Natural killer cell (primary cell): ENCODE measurements at regions not wholly inside any gene's neighbourhood (a gene's known extent, or its start where the extent isn't known, plus 50 kb on each side); places are given as distances from the start of the nearest gene placed in this dataset.

ENCODE experiments used
- ATAC-seq, 3 donors: fragments of 150-1000 bp in 2 of 3; fragments of 200-7000 bp in 1 of 3; cut with Tn5 transposase; 1 replicate in 1 of 3; 2 replicates in 2 of 3; pipeline ENCODE4 v1.10.0; 2021; ENCODE audit warnings: mild to moderate bottlenecking in 2 of 3, moderate library complexity in 2 of 3
- DNase-seq, 2 donors: peaks; one replicate each; pipeline versions ENCODE4 v3.0.0 to v3.0.0-alpha.2; 2013 to 2021; ENCODE audit warnings: mixed read lengths in 1 of 2
- H3K27ac ChIP-seq: one replicate; pipeline ENCODE4 v1.5.1; 2013; ENCODE audit warnings: mild to moderate bottlenecking, low read length
- H3K27me3 ChIP-seq: one replicate; pipeline ENCODE4 v1.6.1; 2013; ENCODE audit warnings: low read length; ENCODE audit not compliant: control insufficient read depth, insufficient read depth
- H3K36me3 ChIP-seq: one replicate; pipeline ENCODE4 v1.6.1; 2013; ENCODE audit warnings: low read length; ENCODE audit not compliant: control insufficient read depth, insufficient read depth
- H3K4me1 ChIP-seq: one replicate; pipeline ENCODE4 v1.6.1; 2013; ENCODE audit warnings: low read length; ENCODE audit not compliant: control insufficient read depth, insufficient read depth
- H3K4me3 ChIP-seq: one replicate; pipeline ENCODE4 v1.5.1; 2013; ENCODE audit warnings: low read length
- H3K9me3 ChIP-seq: one replicate; pipeline ENCODE4 v1.6.1; 2013; ENCODE audit warnings: low read length; ENCODE audit not compliant: control insufficient read depth, insufficient read depth
- H3K27ac Mint-ChIP-seq, 2 donors: one replicate each; pipeline ENCODE4 v1.8.0; 2022; ENCODE audit warnings: mild to moderate bottlenecking in 2 of 2, mixed read lengths in 2 of 2, moderate library complexity in 1 of 2
- H3K27me3 Mint-ChIP-seq, 2 donors: one replicate each; pipeline ENCODE4 v1.8.0; 2022; ENCODE audit warnings: low read depth in 2 of 2, mixed read lengths in 2 of 2
- H3K36me3 Mint-ChIP-seq: one replicate; pipeline ENCODE4 v1.8.0; 2022; ENCODE audit warnings: mixed read lengths
- H3K4me1 Mint-ChIP-seq, 2 donors: one replicate each; pipeline ENCODE4 v1.8.0; 2022; ENCODE audit warnings: mixed read lengths in 2 of 2
- H3K4me3 Mint-ChIP-seq: one replicate; pipeline ENCODE4 v1.8.0; 2022; ENCODE audit warnings: mild to moderate bottlenecking, moderate library complexity, mixed read lengths
- H3K9me3 Mint-ChIP-seq, 2 donors: one replicate each; pipeline ENCODE4 v1.8.0; 2022; ENCODE audit warnings: mixed read lengths in 2 of 2
- CTCF ChIP-seq: fragments of 200-600 bp; IDR thresholded peaks from one replicate; pipeline ENCODE4 v1.8.0; 2022; ENCODE audit warnings: antibody characterized with exemption
- WGBS: methylation state at CpG from one replicate; pipeline ENCODE4 v1.1.7; 2013; ENCODE audit warnings: missing lambda C conversion rate; ENCODE audit not compliant: insufficient coverage; 5-methylcytosine and 5-hydroxymethylcytosine counted together
- intact Hi-C: fragments of 100-400 bp; cut with micrococcal nuclease; formaldehyde crosslinking; loops from one replicate; pipeline ENCODE4 v1.14.2; 2022

- Mint-ChIP-seq H3K36me3 (no peaks in the 10 kb centered on the region), H3K9me3 (no peaks in the 10 kb centered on the region), H3K27ac (peak overlapping the region in 1 of 2 donors; percentile 17), H3K4me3 (no peak overlapping the region), H3K4me1 (peaks cover 0 to 21% of the 10 kb centered on the region in 2 donors), H3K27me3 (no peaks in the 10 kb centered on the region)
- Histone ChIP-seq H3K4me3 (no peak overlapping the region), H3K4me1 (peaks cover 38% of the 10 kb centered on the region), H3K27me3 (no peaks in the 10 kb centered on the region), H3K9me3 (no peaks in the 10 kb centered on the region), H3K36me3 (no peaks in the 10 kb centered on the region), H3K27ac (peak overlapping the region; percentile 60)
- 35% methylated on average over 7 of the region's 7 CpGs for WGBS
- peak; percentile 34 to 60 (median 45) for ATAC-seq
- DNase-seq, result peak in 1 of 2 donors; percentile 33
- intact Hi-C loops, result no loop called here
- TF ChIP-seq CTCF, result no peak
Observed at GRCh38 chr14:65302571-65303189, 109.8 kb upstream of the FUT8 start.

DNA sequence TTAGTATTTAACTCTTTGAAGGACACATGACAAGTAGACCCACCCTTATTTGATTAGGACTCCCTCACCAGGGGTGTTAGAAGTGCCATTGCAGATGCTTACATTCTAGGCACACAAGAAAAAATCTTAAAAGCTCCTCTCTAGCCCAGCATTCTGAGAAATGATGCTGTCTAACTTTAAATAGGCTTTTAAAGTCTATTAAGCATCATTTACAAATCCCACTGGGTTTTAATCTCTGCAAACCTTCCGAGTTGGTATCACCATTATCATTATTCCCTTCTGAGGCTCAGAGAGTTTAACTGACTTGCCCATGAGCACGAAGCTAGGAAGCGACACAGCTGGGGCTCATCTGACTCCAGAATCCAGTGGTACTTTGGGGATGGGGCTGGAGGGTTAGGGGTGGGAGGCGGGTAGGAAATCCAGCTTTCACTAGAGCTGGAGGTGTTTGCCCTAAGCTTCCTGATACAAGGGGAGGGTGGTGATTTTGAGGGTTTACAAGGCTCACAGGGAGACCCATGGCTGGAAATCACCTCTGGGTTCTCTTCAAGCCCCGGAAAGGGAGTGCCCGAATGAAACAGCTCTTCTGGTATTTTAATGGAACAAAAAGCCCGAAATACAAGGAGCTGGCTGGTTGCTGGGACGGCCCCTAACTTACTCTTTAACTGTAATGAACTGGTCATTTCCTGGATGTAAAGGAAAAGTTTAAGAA is 109.2 kb upstream of the FUT8 start:
- TF ChIP-seq CTCF, result no peak
- ATAC-seq, result peak in 1 of 3 donors; percentile 9
- peak in 1 of 2 donors; percentile 45 for DNase-seq

GRCh38 chr14:65303899-65304222 is 108.7 kb upstream of the FUT8 start:
- Mint-ChIP-seq H3K36me3 (no peaks in the 10 kb centered on the region), H3K4me3 (no peak overlapping the region), H3K9me3 (no peaks in the 10 kb centered on the region), H3K27me3 (no peaks in the 10 kb centered on the region), H3K27ac (no peak overlapping the region), H3K4me1 (peaks cover 0 to 21% of the 10 kb centered on the region in 2 donors)
- Histone ChIP-seq H3K9me3 (no peaks in the 10 kb centered on the region), H3K27me3 (no peaks in the 10 kb centered on the region), H3K4me3 (no peak overlapping the region), H3K27ac (peak overlapping the region; percentile 43), H3K36me3 (no peaks in the 10 kb centered on the region), H3K4me1 (peaks cover 38% of the 10 kb centered on the region)
- DNase-seq (no peak), ATAC-seq (no peak)
- TF ChIP-seq CTCF, result no peak
- intact Hi-C loops, result no loop called here
- 82% methylated on average over 3 of the region's 6 CpGs for whole genome bisulfite sequencing

More for the DNA sequence above, 109.2 kb upstream of the FUT8 start:
- Histone ChIP-seq H3K4me1 (peaks cover 38% of the 10 kb centered on the region), H3K9me3 (no peaks in the 10 kb centered on the region), H3K36me3 (no peaks in the 10 kb centered on the region), H3K4me3 (no peak overlapping the region), H3K27me3 (no peaks in the 10 kb centered on the region), H3K27ac (peak overlapping the region; percentile 43)
- Mint-ChIP-seq H3K27me3 (no peaks in the 10 kb centered on the region), H3K36me3 (no peaks in the 10 kb centered on the region), H3K4me3 (no peak overlapping the region), H3K27ac (no peak overlapping the region), H3K4me1 (peaks cover 0 to 21% of the 10 kb centered on the region in 2 donors), H3K9me3 (no peaks in the 10 kb centered on the region)
- intact Hi-C loops, result no loop called here
- WGBS, result 60% methylated on average over 7 of the region's 8 CpGs
